Peyer's patch (tissue), 4 donors: ENCODE measurements at regions not wholly inside any gene's neighbourhood (a gene's known extent, or its start where the extent isn't known, plus 50 kb on each side); places are given as distances from the start of the nearest gene placed in this dataset.

Experiments
- CTCF ChIP-seq, 6 experiments: fragments of 450-650 bp in 4 of 6; fragments of 200-600 bp in 2 of 6; sonication (generic) in 1 of 6; IDR thresholded peaks; one replicate each; pipeline ENCODE4 v1.5.1; 2017 to 2019; ENCODE audit warnings: antibody characterized with exemption in 6 of 6, mild to moderate bottlenecking in 3 of 6, moderate library complexity in 1 of 6
- POLR2A ChIP-seq, 2 donors: fragments of 450-650 bp; IDR thresholded peaks; one replicate each; pipeline ENCODE4 v1.5.1; 2017; ENCODE audit warnings: antibody characterized with exemption in 2 of 2, mild to moderate bottlenecking in 2 of 2, moderate library complexity in 2 of 2

DNA sequence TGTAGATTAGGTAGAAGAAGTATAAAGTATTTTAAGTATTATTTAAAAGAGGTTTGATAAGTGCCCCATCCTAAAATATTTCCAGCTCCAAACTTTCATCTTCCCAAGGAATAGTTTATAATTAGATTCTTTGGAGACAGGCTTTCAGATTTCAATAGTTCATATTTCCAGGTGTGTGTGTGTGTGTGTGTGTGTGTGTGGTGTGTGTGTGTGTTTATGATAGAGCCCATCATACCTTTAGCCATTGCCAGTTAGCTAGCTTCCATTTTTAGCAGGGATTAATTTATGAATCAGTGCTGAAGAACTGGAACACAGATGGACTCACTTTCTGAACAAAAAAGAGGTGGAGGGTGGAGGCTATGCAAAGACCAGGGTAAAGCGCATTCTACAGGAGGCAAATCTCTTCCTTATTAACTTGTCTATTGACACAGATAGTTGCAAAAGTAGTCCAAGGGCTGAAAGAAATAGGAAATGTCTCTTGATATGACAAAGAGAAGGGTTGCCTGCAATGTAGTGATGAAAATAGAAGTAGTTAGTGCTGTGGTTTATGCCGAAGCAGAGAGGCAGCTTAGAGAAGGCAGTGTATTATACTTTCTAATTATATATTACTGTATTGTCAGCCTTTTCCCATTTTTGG, 301.1 kb downstream of the MAN2A1 start:
- TF ChIP-seq CTCF (IDR thresholded peaks at IDR 0.05) (no peak), POLR2A (IDR thresholded peaks at IDR 0.05) (no peak)
